ENCODE measurements at regions not wholly inside any gene's neighbourhood (a gene's known extent, or its start where the extent isn't known, plus 50 kb on each side); places are given as distances from the start of the nearest gene placed in this dataset.

DNA sequence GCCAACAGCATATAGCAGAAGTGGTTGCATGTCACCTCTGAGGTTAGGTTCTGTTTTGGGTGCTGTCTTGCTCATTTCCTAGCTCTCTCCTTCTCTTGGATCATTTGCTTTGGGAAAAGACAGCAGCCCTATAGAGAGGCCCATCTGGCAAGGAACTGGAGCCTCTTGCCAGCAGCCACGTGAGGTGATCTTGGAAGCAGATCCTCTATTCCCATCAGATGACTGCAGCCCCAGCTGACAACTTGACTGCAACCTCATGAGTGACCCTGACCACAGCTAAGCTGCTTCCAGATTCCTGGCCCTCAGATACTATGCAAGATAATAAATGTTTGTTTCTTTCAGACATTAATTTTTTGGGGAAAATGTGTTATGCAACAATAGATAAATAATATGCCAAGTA is 213.3 kb upstream of the HS3ST4 start:
- Histone ChIP-seq H3K79me2 (ENCODE audit: control insufficient read depth, insufficient read depth, low read length) (no peaks in the 10 kb centered on the region), H3K36me3 (ENCODE audit: control insufficient read depth in 2 of 2, insufficient read depth in 2 of 2, low read length in 1 of 2) (no peaks in the 10 kb centered on the region), H3K27me3 (replicated peaks in 1 of 2; ENCODE audit: control insufficient read depth in 2 of 2, insufficient read depth in 2 of 2, low read length in 1 of 2) (no peaks in the 10 kb centered on the region), H3K4me1 (ENCODE audit: control insufficient read depth, insufficient read depth, low read length) (no peaks in the 10 kb centered on the region), H4K20me1 (ENCODE audit: control insufficient read depth, insufficient read depth) (no peaks in the 10 kb centered on the region), H3K4me2 (ENCODE audit: control insufficient read depth, insufficient read depth) (no peak overlapping the region), H3K4me3 (no peak overlapping the region), H3K9ac (ENCODE audit: control insufficient read depth, insufficient read depth, low read length) (no peak overlapping the region), H3K9me3 (replicated peaks; ENCODE audit: control insufficient read depth, insufficient read depth, low read length) (no peaks in the 10 kb centered on the region), H3K27ac (ENCODE audit: control insufficient read depth, insufficient read depth) (no peak overlapping the region), H2AFZ (ENCODE audit: control insufficient read depth, low read depth, low read length) (no peak overlapping the region)
- intact Hi-C loops (cut with micrococcal nuclease; ENCODE audit: unreplicated experiment) (no loop called here), in situ Hi-C loops (cut with MboI) (no loop called here)
- WGBS (ENCODE audit: insufficient coverage, insufficient replicate concordance, low lambda C conversion rate, missing lambda C conversion rate) = 0% methylated on average over 1 of the region's 1 CpG
- ChIA-PET RAD21 (ENCODE audit: unreplicated experiment) (no interaction called here), POLR2A (no interaction called here), CTCF (no interaction called here), SMC1A (ENCODE audit: uncharacterized antibody, unreplicated experiment) (no interaction called here)
- no peak for ATAC-seq
- DNase-seq (ENCODE audit: low read depth, low spot score) = no peak
- no peak for FAIRE-seq
- no TSS peak for BruUV-seq (replicated peaks)
- no peak for TF ChIP-seq SIN3A (IDR thresholded peaks at IDR 0.05; ENCODE audit: low read depth, low read length)
- TF ChIP-seq POU2F2 (IDR thresholded peaks at IDR 0.05; ENCODE audit: borderline replicate concordance, low read depth, low read length) = no peak
- no peak for TF ChIP-seq EGR1 (IDR thresholded peaks at IDR 0.05; ENCODE audit: borderline replicate concordance in 1 of 2, low read depth in 2 of 2, low read length in 2 of 2)
- TF ChIP-seq ZNF687 (IDR thresholded peaks at IDR 0.05) = no peak
- TF ChIP-seq SMAD5 (IDR thresholded peaks at IDR 0.05; ENCODE audit: low read depth) = no peak
- no peak for TF ChIP-seq GATAD2B (conservative IDR thresholded peaks at IDR 0.05; ENCODE audit: low read depth)
- no peak for TF ChIP-seq FOS (IDR thresholded peaks at IDR 0.05; ENCODE audit: borderline replicate concordance, extremely low read depth, insufficient read length)
- no peak for TF ChIP-seq CTCF (IDR thresholded peaks at IDR 0.05 in 2 of 3, conservative IDR thresholded peaks at IDR 0.05 in 1 of 3; ENCODE audit: control insufficient read depth in 2 of 3, extremely low read depth in 1 of 3, insufficient read depth in 1 of 3, low read depth in 3 of 3, low read length in 3 of 3)
- TF ChIP-seq ZBTB11 (CRISPR knock-in tag; IDR thresholded peaks at IDR 0.05) = no peak
- no peak for TF ChIP-seq MYB (IDR thresholded peaks at IDR 0.05; ENCODE audit: borderline replicate concordance, low read depth, low read length)
- no peak for TF ChIP-seq HSF1 (IDR thresholded peaks at IDR 0.05; ENCODE audit: low read depth, low read length)
- TF ChIP-seq YY1 (IDR thresholded peaks at IDR 0.05; ENCODE audit: low read depth, low read length) = no peak

Measured in GM12878 (cell line).